ENCODE measurements at regions not wholly inside any gene's neighbourhood (a gene's known extent, or its start where the extent isn't known, plus 50 kb on each side); places are given as distances from the start of the nearest gene placed in this dataset.

- Histone ChIP-seq H3K27ac (ENCODE audit: insufficient read depth, low read length) (no peak overlapping the region), H4K20me1 (ENCODE audit: insufficient read depth, low read length) (no peaks in the 10 kb centered on the region), H3K14ac (replicated peaks; ENCODE audit: low read depth, low read length) (no peak overlapping the region), H3K23ac (ENCODE audit: low read depth, low read length) (no peak overlapping the region), H3K27me3 (ENCODE audit: control insufficient read depth, insufficient read depth, low read length) (no peaks in the 10 kb centered on the region), H3K4me2 (ENCODE audit: low read depth, low read length) (no peak overlapping the region), H2BK5ac (ENCODE audit: low read depth, low read length, poor library complexity, severe bottlenecking) (no peak overlapping the region), H3K4ac (ENCODE audit: low read depth, low read length) (no peak overlapping the region), H3K79me1 (ENCODE audit: low read depth in 1 of 2, low read length in 2 of 2) (no peaks in the 10 kb centered on the region), H2AK9ac (replicated peaks; ENCODE audit: low read depth, low read length, poor library complexity) (no peak overlapping the region), H3K4me1 (ENCODE audit: control insufficient read depth, insufficient read depth, low read length) (no peaks in the 10 kb centered on the region), H2BK20ac (ENCODE audit: low read depth, low read length) (no peak overlapping the region), H2BK120ac (ENCODE audit: low read depth, low read length) (no peak overlapping the region), H3K9me1 (ENCODE audit: insufficient read depth, low read length) (no peaks in the 10 kb centered on the region), H3K9me3 (ENCODE audit: control insufficient read depth, insufficient read depth, low read length) (no peaks in the 10 kb centered on the region), H3K9ac (ENCODE audit: low read depth, low read length) (no peak overlapping the region), H3K18ac (ENCODE audit: low read depth, low read length) (no peak overlapping the region), H3K56ac (ENCODE audit: extremely low read depth, insufficient read depth, low read length) (no peak overlapping the region), H2BK15ac (ENCODE audit: low read depth, low read length) (no peak overlapping the region), H3K36me3 (ENCODE audit: control insufficient read depth, insufficient read depth, low read length) (no peaks in the 10 kb centered on the region), H4K8ac (ENCODE audit: low read depth in 2 of 2, low read length in 2 of 2) (no peak overlapping the region), H2AFZ (replicated peaks; ENCODE audit: low read length, poor library complexity) (peak overlapping the region; percentile 43), H2AK5ac (ENCODE audit: low read depth, low read length) (no peak overlapping the region), H4K5ac (ENCODE audit: low read depth, low read length) (no peak overlapping the region), H4K91ac (ENCODE audit: insufficient read depth, low read depth, low read length) (no peak overlapping the region), H3K4me3 (ENCODE audit: insufficient read depth, low read depth, low read length) (no peak overlapping the region)
- ChIA-PET POLR2A (ENCODE audit: unreplicated experiment) (no interaction called here), CTCF (interaction anchor here (0.7 kb wide), 2 partner anchors 19 to 1422 kb away, joined by 4 to 5 read pairs; no protein-coding TSS in a partner anchor)
- in situ Hi-C loops (cut with MboI; ENCODE audit: low sequenced_read_pairs) (no loop called here), intact Hi-C loops (cut with micrococcal nuclease) (no loop called here), dilution Hi-C loops (cut with HindIII; ENCODE audit: low sequenced_read_pairs, unreplicated experiment) (no loop called here)
- ATAC-seq (ENCODE audit: low read depth) (no peak), DNase-seq (no peak)
- BruUV-seq (replicated peaks), result no TSS peak
- TF ChIP-seq CHD1 (IDR thresholded peaks at IDR 0.05; ENCODE audit: low read depth, low read length) (no peak), FOS (IDR thresholded peaks at IDR 0.05; ENCODE audit: low read depth, low read length) (no peak), RCOR1 (IDR thresholded peaks at IDR 0.05; ENCODE audit: insufficient replicate concordance, low read length) (no peak), BHLHE40 (IDR thresholded peaks at IDR 0.05; ENCODE audit: low read depth, low read length) (no peak), MAZ (IDR thresholded peaks at IDR 0.05; ENCODE audit: borderline replicate concordance, low read depth, low read length) (no peak), RAD21 (IDR thresholded peaks at IDR 0.05; ENCODE audit: low read length) (no peak), MXI1 (IDR thresholded peaks at IDR 0.05; ENCODE audit: borderline replicate concordance, low read depth, low read length) (no peak), ELK1 (IDR thresholded peaks at IDR 0.05; ENCODE audit: borderline replicate concordance, low read depth, low read length) (no peak), NFE2L2 (IDR thresholded peaks at IDR 0.05; ENCODE audit: low read depth, low read length) (no peak), MAFK (IDR thresholded peaks at IDR 0.05; ENCODE audit: low read depth, low read length) (no peak)
- no CpG with 5 or more reads among the region's 4 CpGs for WGBS, 2 experiments (ENCODE audit: extremely low coverage in 2 of 2, insufficient read length in 1 of 2)
These were observed 675.1 kb upstream of the BRINP3 start for GRCh38 chr1:191152776-191153175.

Measured in IMR-90 (cell line).